IMR-90 (cell line): ENCODE measurements at regions not wholly inside any gene's neighbourhood (a gene's known extent, or its start where the extent isn't known, plus 50 kb on each side); places are given as distances from the start of the nearest gene placed in this dataset.

Experiments used
- ATAC-seq: fragments of 200-7000 bp; cut with Tn5 transposase; 2 replicates; pipeline ENCODE4 v1.9.1; 2020; ENCODE audit warnings: low read depth, mild to moderate bottlenecking, moderate library complexity
- BruUV-seq: library from RNA; stranded (reverse); fragments of 400-500 nt; replicated peaks from 2 replicates; lab custom pipeline; 2021; lab: Mats Ljungman, UMichigan
- CTCF ChIA-PET: fragments of 300-600 bp; formaldehyde crosslinking; extraction: SDS; loops from one replicate; lab custom pipeline; 2021; ENCODE audit warnings: antibody characterized with exemption; lab: Yijun Ruan, JAX
- POLR2A ChIA-PET: fragments of 300-600 bp; sonication (Branson Sonifier 250); formaldehyde crosslinking; loops from one replicate; lab custom pipeline; 2022; ENCODE audit warnings: antibody characterized with exemption; ENCODE audit not compliant: unreplicated experiment; lab: Charles Lee
- DNase-seq: peaks from one replicate; pipeline ENCODE4 v3.0.0; 2013
- H2AFZ ChIP-seq: replicated peaks from 2 replicates; pipeline ENCODE3; 2013; ENCODE audit warnings: low read length, mild to moderate bottlenecking; ENCODE audit not compliant: poor library complexity
- H2AK5ac ChIP-seq: 2 replicates; pipeline ENCODE4 v1.6.1; 2013; ENCODE audit warnings: low read depth, low read length, inconsistent platforms
- H2AK9ac ChIP-seq: replicated peaks from 2 replicates; pipeline ENCODE3; 2013; ENCODE audit warnings: mild to moderate bottlenecking, low read depth, low read length, moderate library complexity; ENCODE audit not compliant: poor library complexity
- H2BK120ac ChIP-seq: 2 replicates; pipeline ENCODE4 v1.6.1; 2013; ENCODE audit warnings: low read depth, low read length, inconsistent platforms
- H2BK15ac ChIP-seq: 3 replicates; pipeline ENCODE4 v1.6.1; 2013; ENCODE audit warnings: low read depth, low read length, inconsistent platforms
- H2BK20ac ChIP-seq: 2 replicates; pipeline ENCODE4 v1.6.1; 2013; ENCODE audit warnings: low read depth, mild to moderate bottlenecking, inconsistent platforms, low read length, moderate library complexity
- H2BK5ac ChIP-seq: 2 replicates; pipeline ENCODE4 v1.6.1; 2013; ENCODE audit warnings: mild to moderate bottlenecking, low read depth, low read length, inconsistent platforms; ENCODE audit not compliant: poor library complexity, severe bottlenecking
- H3K14ac ChIP-seq: replicated peaks from 2 replicates; pipeline ENCODE4 v1.6.1; 2013; ENCODE audit warnings: low read depth, low read length, inconsistent platforms
- H3K18ac ChIP-seq: 2 replicates; pipeline ENCODE4 v1.6.1; 2013; ENCODE audit warnings: low read depth, low read length, control low read depth
- H3K23ac ChIP-seq: 2 replicates; pipeline ENCODE4 v1.6.1; 2013; ENCODE audit warnings: low read depth, low read length, inconsistent platforms
- H3K27ac ChIP-seq: 2 replicates; pipeline ENCODE4 v1.5.1; 2013; ENCODE audit warnings: mild to moderate bottlenecking, control low read depth, low read length; ENCODE audit not compliant: insufficient read depth
- H3K27me3 ChIP-seq: 2 replicates; pipeline ENCODE4 v1.6.1; 2013; ENCODE audit warnings: low read length; ENCODE audit not compliant: control insufficient read depth, insufficient read depth
- H3K36me3 ChIP-seq: 2 replicates; pipeline ENCODE4 v1.6.1; 2013; ENCODE audit warnings: low read length, mixed read lengths; ENCODE audit not compliant: control insufficient read depth, insufficient read depth
- H3K4ac ChIP-seq: 2 replicates; pipeline ENCODE4 v1.6.1; 2013; ENCODE audit warnings: low read depth, low read length, inconsistent platforms
- H3K4me1 ChIP-seq: 2 replicates; pipeline ENCODE4 v1.6.1; 2013; ENCODE audit warnings: low read length, mixed read lengths; ENCODE audit not compliant: control insufficient read depth, insufficient read depth
- H3K4me2 ChIP-seq: 2 replicates; pipeline ENCODE4 v1.6.1; 2013; ENCODE audit warnings: low read depth, mild to moderate bottlenecking, control low read depth, low read length, moderate library complexity
- H3K4me3 ChIP-seq: 2 replicates; pipeline ENCODE4 v1.5.1; 2013; ENCODE audit warnings: low read depth, mild to moderate bottlenecking, control low read depth, low read length, moderate library complexity; ENCODE audit not compliant: insufficient read depth
- H3K56ac ChIP-seq: 2 replicates; pipeline ENCODE4 v1.6.1; 2013; ENCODE audit warnings: low read length, inconsistent platforms; ENCODE audit not compliant: insufficient read depth; ENCODE audit errors: extremely low read depth
- H3K79me1 ChIP-seq, 2 experiments: 2 replicates each; pipeline ENCODE4 v1.6.1; 2013; ENCODE audit warnings: low read length in 2 of 2, inconsistent platforms in 1 of 2, low read depth in 1 of 2
- H3K9ac ChIP-seq: 2 replicates; pipeline ENCODE4 v1.6.1; 2013; ENCODE audit warnings: low read depth, low read length, control low read depth
- H3K9me1 ChIP-seq: 2 replicates; pipeline ENCODE4 v1.6.1; 2013; ENCODE audit warnings: low read length, inconsistent platforms; ENCODE audit not compliant: insufficient read depth
- H3K9me3 ChIP-seq: 2 replicates; pipeline ENCODE4 v1.6.1; 2013; ENCODE audit warnings: low read length; ENCODE audit not compliant: control insufficient read depth, insufficient read depth
- H4K20me1 ChIP-seq: 2 replicates; pipeline ENCODE4 v1.6.1; 2013; ENCODE audit warnings: low read length, inconsistent platforms; ENCODE audit not compliant: insufficient read depth
- H4K5ac ChIP-seq: 2 replicates; pipeline ENCODE4 v1.6.1; 2013; ENCODE audit warnings: mild to moderate bottlenecking, low read depth, low read length, control low read depth
- H4K8ac ChIP-seq, 2 experiments: 2 replicates each; pipeline ENCODE4 v1.6.1; 2013; ENCODE audit warnings: low read depth in 2 of 2, low read length in 2 of 2, control low read depth in 1 of 2, inconsistent platforms in 1 of 2
- H4K91ac ChIP-seq: 2 replicates; pipeline ENCODE4 v1.6.1; 2013; ENCODE audit warnings: low read depth, low read length, inconsistent platforms; ENCODE audit not compliant: insufficient read depth
- CEBPB ChIP-seq: IDR thresholded peaks from 2 replicates; pipeline ENCODE4 v1.6.1; 2012; ENCODE audit warnings: low read depth, low read length, improper control_type of control experiment
- CHD1 ChIP-seq: IDR thresholded peaks from 2 replicates; pipeline ENCODE4 v1.6.1; 2012; ENCODE audit warnings: low read depth, low read length, improper control_type of control experiment
- FOS ChIP-seq: fragments of 150-350 bp; IDR thresholded peaks from 2 replicates; pipeline ENCODE4 v1.6.1; 2016; ENCODE audit warnings: low read depth, low read length
- MAZ ChIP-seq: IDR thresholded peaks from 2 replicates; pipeline ENCODE4 v1.6.1; 2012; ENCODE audit warnings: low read depth, mild to moderate bottlenecking, low read length, improper control_type of control experiment, moderate library complexity, borderline replicate concordance
- MXI1 ChIP-seq: IDR thresholded peaks from 2 replicates; pipeline ENCODE4 v1.6.1; 2012; ENCODE audit warnings: low read depth, mild to moderate bottlenecking, low read length, moderate library complexity, borderline replicate concordance
- NFE2L2 ChIP-seq: fragments of 150-350 bp; IDR thresholded peaks from 2 replicates; pipeline ENCODE4 v1.6.1; 2016; ENCODE audit warnings: low read depth, mild to moderate bottlenecking, low read length
- POLR2A ChIP-seq: IDR thresholded peaks from 2 replicates; pipeline ENCODE4 v1.6.1; 2012; ENCODE audit warnings: mild to moderate bottlenecking, low read depth, low read length
- RAD21 ChIP-seq: IDR thresholded peaks from 2 replicates; pipeline ENCODE4 v1.6.1; 2012; ENCODE audit warnings: low read length, improper control_type of control experiment
- RCOR1 ChIP-seq: IDR thresholded peaks from 2 replicates; pipeline ENCODE4 v1.6.1; 2012; ENCODE audit warnings: mild to moderate bottlenecking, low read length, improper control_type of control experiment; ENCODE audit not compliant: insufficient replicate concordance
- RFX5 ChIP-seq: IDR thresholded peaks from 2 replicates; pipeline ENCODE4 v1.8.0; 2012; ENCODE audit warnings: low read depth, mild to moderate bottlenecking, low read length, moderate library complexity
- SMC3 ChIP-seq: fragments of 150-350 bp; IDR thresholded peaks from 2 replicates; pipeline ENCODE4 v1.6.1; 2016; ENCODE audit warnings: low read depth, mild to moderate bottlenecking, antibody characterized with exemption, low read length, moderate library complexity
- WGBS, 2 experiments: methylation state at CpG; one replicate each; pipeline versions ENCODE4 v1.1.5 to v1.1.7; 2013; ENCODE audit warnings: missing lambda C conversion rate in 2 of 2; ENCODE audit not compliant: insufficient read length in 1 of 2; ENCODE audit errors: extremely low coverage in 2 of 2; 5-methylcytosine and 5-hydroxymethylcytosine counted together
- dilution Hi-C: fragments of 300-500 bp; cut with HindIII; formaldehyde crosslinking; loops from one replicate; pipeline ENCODE4 v1.14.3; 2018; ENCODE audit warnings: low sequenced_read_pairs; ENCODE audit not compliant: unreplicated experiment
- in situ Hi-C: fragments of 300-500 bp; cut with MboI; formaldehyde crosslinking; loops from 3 replicates; pipeline ENCODE4 v1.14.3; 2019; ENCODE audit warnings: low sequenced_read_pairs, inconsistent platforms, mixed read lengths
- intact Hi-C: fragments of 100-400 bp; cut with micrococcal nuclease; formaldehyde crosslinking; loops from 2 replicates; pipeline ENCODE4 v1.10.0; 2022
- TF ChIP-seq, protein P1 (sequence below): conservative IDR thresholded peaks from 2 replicates; pipeline ENCODE4 v1.5.1; 2012; ENCODE audit warnings: mild to moderate bottlenecking, low read depth, low read length, improper control_type of control experiment
- TF ChIP-seq, protein P2 (sequence below): fragments of 150-350 bp; IDR thresholded peaks from 2 replicates; pipeline ENCODE4 v1.6.1; 2016; ENCODE audit warnings: low read depth, mild to moderate bottlenecking, low read length, moderate library complexity, borderline replicate concordance

GRCh38 chrX:7318241-7318640, 170.3 kb upstream of the PUDP start:
- peaks cover 9% of the 10 kb centered on the region for H3K4me1 ChIP-seq
- no peak overlapping the region for H2AK5ac ChIP-seq
- no peaks in the 10 kb centered on the region for H3K27me3 ChIP-seq
- no peak overlapping the region for H3K23ac ChIP-seq
- in situ Hi-C loops (no loop called here), intact Hi-C loops (loop anchor here (5.0 kb wide), 1 partner anchor 46 kb away; no protein-coding TSS in a partner anchor), dilution Hi-C loops (no loop called here)
- H3K56ac ChIP-seq = no peak overlapping the region
- ATAC-seq (peak; percentile 45), DNase-seq (peak; percentile 24)
- no peak overlapping the region for H3K9ac ChIP-seq
- no TSS peak for BruUV-seq
- 0 out of 2 replicates have a peak, but pooled peaks cover 4% of the 10 kb centered on the region for H3K9me1 ChIP-seq
- ChIA-PET POLR2A (no interaction called here), CTCF (no interaction called here)
- no peak overlapping the region for H2BK15ac ChIP-seq
- no peak overlapping the region; the same call in 1 of the 2 replicates for H3K14ac ChIP-seq
- peak overlapping the region; percentile 6; the same call in 1 of the 2 replicates for H4K91ac ChIP-seq
- TF ChIP-seq MAZ (no peak), NFE2L2 (no peak), CHD1 (no peak), RCOR1 (no peak), MXI1 (no peak), FOS (no peak), CEBPB (no peak), POLR2A (no peak), SMC3 (no peak), RAD21 (no peak), RFX5 (no peak)
- TF ChIP-seq, protein P1, sequence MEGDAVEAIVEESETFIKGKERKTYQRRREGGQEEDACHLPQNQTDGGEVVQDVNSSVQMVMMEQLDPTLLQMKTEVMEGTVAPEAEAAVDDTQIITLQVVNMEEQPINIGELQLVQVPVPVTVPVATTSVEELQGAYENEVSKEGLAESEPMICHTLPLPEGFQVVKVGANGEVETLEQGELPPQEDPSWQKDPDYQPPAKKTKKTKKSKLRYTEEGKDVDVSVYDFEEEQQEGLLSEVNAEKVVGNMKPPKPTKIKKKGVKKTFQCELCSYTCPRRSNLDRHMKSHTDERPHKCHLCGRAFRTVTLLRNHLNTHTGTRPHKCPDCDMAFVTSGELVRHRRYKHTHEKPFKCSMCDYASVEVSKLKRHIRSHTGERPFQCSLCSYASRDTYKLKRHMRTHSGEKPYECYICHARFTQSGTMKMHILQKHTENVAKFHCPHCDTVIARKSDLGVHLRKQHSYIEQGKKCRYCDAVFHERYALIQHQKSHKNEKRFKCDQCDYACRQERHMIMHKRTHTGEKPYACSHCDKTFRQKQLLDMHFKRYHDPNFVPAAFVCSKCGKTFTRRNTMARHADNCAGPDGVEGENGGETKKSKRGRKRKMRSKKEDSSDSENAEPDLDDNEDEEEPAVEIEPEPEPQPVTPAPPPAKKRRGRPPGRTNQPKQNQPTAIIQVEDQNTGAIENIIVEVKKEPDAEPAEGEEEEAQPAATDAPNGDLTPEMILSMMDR = no peak
- TF ChIP-seq, protein P2, sequence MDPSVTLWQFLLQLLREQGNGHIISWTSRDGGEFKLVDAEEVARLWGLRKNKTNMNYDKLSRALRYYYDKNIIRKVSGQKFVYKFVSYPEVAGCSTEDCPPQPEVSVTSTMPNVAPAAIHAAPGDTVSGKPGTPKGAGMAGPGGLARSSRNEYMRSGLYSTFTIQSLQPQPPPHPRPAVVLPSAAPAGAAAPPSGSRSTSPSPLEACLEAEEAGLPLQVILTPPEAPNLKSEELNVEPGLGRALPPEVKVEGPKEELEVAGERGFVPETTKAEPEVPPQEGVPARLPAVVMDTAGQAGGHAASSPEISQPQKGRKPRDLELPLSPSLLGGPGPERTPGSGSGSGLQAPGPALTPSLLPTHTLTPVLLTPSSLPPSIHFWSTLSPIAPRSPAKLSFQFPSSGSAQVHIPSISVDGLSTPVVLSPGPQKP = no peak
- H4K8ac ChIP-seq = peak overlapping the region in 1 of 2 experiments; percentile 30; a peak in 2 of 4 replicates
- peak overlapping the region; percentile 2; the same call in 1 of the 2 replicates for H2BK120ac ChIP-seq
- 0 out of 2 replicates have a peak overlapping the region, but pooled peaks have one; percentile 25 for H4K5ac ChIP-seq
- H3K9me3 ChIP-seq = no peaks in the 10 kb centered on the region
- H2AK9ac ChIP-seq = no peak overlapping the region
- H3K36me3 ChIP-seq = no peaks in the 10 kb centered on the region
- no peak overlapping the region for H2AFZ ChIP-seq
- H3K4me3 ChIP-seq = no peak overlapping the region
- H2BK5ac ChIP-seq = peak overlapping the region; percentile 33
- 74% methylated on average over 3 of the region's 7 CpGs; no CpG with 5 or more reads in 1 of the 2 experiments for WGBS, 2 experiments
- peak overlapping the region; percentile 52; the same call in 1 of the 2 replicates for H3K27ac ChIP-seq
- H2BK20ac ChIP-seq = 0 out of 2 replicates have a peak overlapping the region, but pooled peaks have one; percentile 6
- H4K20me1 ChIP-seq = no peaks in the 10 kb centered on the region
- no peak overlapping the region for H3K4me2 ChIP-seq
- H3K79me1 ChIP-seq = no peaks in the 10 kb centered on the region
- H3K18ac ChIP-seq = peak overlapping the region; percentile 74
- peak overlapping the region; percentile 52 for H3K4ac ChIP-seq
